Keratinocyte (primary cell): ENCODE measurements at regions not wholly inside any gene's neighbourhood (a gene's known extent, or its start where the extent isn't known, plus 50 kb on each side); places are given as distances from the start of the nearest gene placed in this dataset.

Experiments used
- DNase-seq: peaks from one replicate; pipeline ENCODE4 v3.0.0-alpha.2; 2011; ENCODE audit warnings: low read depth, missing footprints, low spot score
- FAIRE-seq: peaks from 2 replicates; lab custom pipeline; 2011; peaks lifted over from hg19 to GRCh38; lab: Jason Lieb, UNC
- H2AFZ ChIP-seq: 2 replicates; pipeline ENCODE4 v1.6.0; 2012; ENCODE audit warnings: low read length, control low read depth, inconsistent platforms; ENCODE audit not compliant: control insufficient read depth
- H3K27ac ChIP-seq: 2 replicates; pipeline ENCODE4 v1.5.1; 2011; ENCODE audit warnings: low read length; ENCODE audit not compliant: control insufficient read depth, insufficient read depth
- H3K27me3 ChIP-seq: 3 replicates; pipeline ENCODE4 v1.6.0; 2011; ENCODE audit warnings: low read length; ENCODE audit not compliant: control insufficient read depth, insufficient read depth; ENCODE audit errors: extremely low read depth
- H3K36me3 ChIP-seq, 2 experiments: 2 replicates in 1 of 2; 3 replicates in 1 of 2; pipeline ENCODE4 v1.5.1; 2011; ENCODE audit warnings: low read length in 2 of 2, mild to moderate bottlenecking in 1 of 2; ENCODE audit not compliant: control insufficient read depth in 2 of 2, insufficient read depth in 2 of 2; ENCODE audit errors: extremely low read depth in 1 of 2
- H3K4me1 ChIP-seq: 3 replicates; pipeline ENCODE4 v1.5.1; 2011; ENCODE audit warnings: low read length; ENCODE audit not compliant: control insufficient read depth, insufficient read depth; ENCODE audit errors: extremely low read depth
- H3K4me2 ChIP-seq: 3 replicates; pipeline ENCODE4 v1.6.0; 2011; ENCODE audit warnings: low read depth, low read length; ENCODE audit not compliant: control insufficient read depth, insufficient read depth; ENCODE audit errors: extremely low read depth
- H3K4me3 ChIP-seq, 3 experiments: fragments of 200-600 bp in 1 of 3; sonication (generic) in 1 of 3; 2 replicates in 2 of 3; 3 replicates in 1 of 3; pipeline ENCODE4 v1.5.1; 2011 to 2016; ENCODE audit warnings: low read length in 3 of 3, mild to moderate bottlenecking in 3 of 3, control low read depth in 2 of 3, inconsistent platforms in 1 of 3, low read depth in 1 of 3, mixed read lengths in 1 of 3, mixed run types in 1 of 3, moderate library complexity in 1 of 3; ENCODE audit not compliant: control insufficient read depth in 2 of 3, insufficient read depth in 2 of 3; ENCODE audit errors: extremely low read depth in 1 of 3
- H3K79me2 ChIP-seq: 2 replicates; pipeline ENCODE4 v1.6.0; 2012; ENCODE audit warnings: low read length; ENCODE audit not compliant: control insufficient read depth, insufficient read depth
- H3K9ac ChIP-seq: 3 replicates; pipeline ENCODE4 v1.6.0; 2011; ENCODE audit warnings: low read length; ENCODE audit not compliant: control insufficient read depth, insufficient read depth; ENCODE audit errors: extremely low read depth
- H3K9me1 ChIP-seq: 3 replicates; pipeline ENCODE4 v1.6.0; 2011; ENCODE audit warnings: low read length; ENCODE audit not compliant: control insufficient read depth, insufficient read depth; ENCODE audit errors: extremely low read depth
- H3K9me3 ChIP-seq: 2 replicates; pipeline ENCODE4 v1.5.1; 2012; ENCODE audit warnings: low read depth, low read length; ENCODE audit not compliant: control insufficient read depth
- H4K20me1 ChIP-seq: 3 replicates; pipeline ENCODE4 v1.6.0; 2011; ENCODE audit warnings: low read length; ENCODE audit not compliant: control insufficient read depth, insufficient read depth; ENCODE audit errors: extremely low read depth
- CTCF ChIP-seq, 3 experiments: IDR thresholded peaks in 1 of 3; conservative IDR thresholded peaks in 1 of 3; optimal IDR thresholded peaks in 1 of 3; 2 replicates in 2 of 3; 3 replicates in 1 of 3; pipeline versions ENCODE3 to v1.5.1; 2011; ENCODE audit warnings: low read length in 3 of 3, mild to moderate bottlenecking in 3 of 3, moderate library complexity in 2 of 3, control low read depth in 1 of 3, inconsistent platforms in 1 of 3; ENCODE audit not compliant: insufficient read depth in 2 of 3; ENCODE audit errors: extremely low read depth in 1 of 3
- EZH2 ChIP-seq: IDR thresholded peaks from one replicate; pipeline ENCODE4 v1.6.1; 2012; ENCODE audit warnings: inconsistent platforms, mild to moderate bottlenecking, low read length, moderate library complexity
- dilution Hi-C: fragments of 300-500 bp; cut with MboI; formaldehyde crosslinking; loops from one replicate; pipeline ENCODE4 v1.7.0; 2020; ENCODE audit warnings: low sequenced_read_pairs; ENCODE audit not compliant: extremely low pct_ligation_motif_present

GRCh38 chr18:66874375-66874774 lies 270.5 kb upstream of the CDH19 start:
- Histone ChIP-seq H3K27ac (no peak overlapping the region), H3K9ac (no peak overlapping the region), H3K4me3 (no peak overlapping the region), H3K36me3 (no peaks in the 10 kb centered on the region), H2AFZ (no peak overlapping the region), H3K27me3 (no peaks in the 10 kb centered on the region), H3K9me3 (no peaks in the 10 kb centered on the region), H4K20me1 (no peaks in the 10 kb centered on the region), H3K4me2 (no peak overlapping the region), H3K4me1 (no peaks in the 10 kb centered on the region), H3K79me2 (no peaks in the 10 kb centered on the region), H3K9me1 (no peaks in the 10 kb centered on the region)
- DNase-seq (no peak), FAIRE-seq (no peak)
- dilution Hi-C loops = no loop called here
- TF ChIP-seq CTCF (optimal IDR thresholded peaks at IDR 0.05 in 1 of 3, IDR thresholded peaks at IDR 0.05 in 1 of 3, conservative IDR thresholded peaks at IDR 0.05 in 1 of 3; ENCODE audit: extremely low read depth in 1 of 3, insufficient read depth in 2 of 3, low read length in 3 of 3) (no peak), EZH2 (no peak)

GRCh38 chr18:66873899-66874298 lies 270.0 kb upstream of the CDH19 start:
- H3K4me3 ChIP-seq = no peak overlapping the region
- TF ChIP-seq CTCF (optimal IDR thresholded peaks at IDR 0.05 in 1 of 3, IDR thresholded peaks at IDR 0.05 in 1 of 3, conservative IDR thresholded peaks at IDR 0.05 in 1 of 3; ENCODE audit: extremely low read depth in 1 of 3, insufficient read depth in 2 of 3, low read length in 3 of 3) = no peak
- TF ChIP-seq EZH2 = no peak
- H4K20me1 ChIP-seq = no peaks in the 10 kb centered on the region
- H2AFZ ChIP-seq = no peak overlapping the region
- no peaks in the 10 kb centered on the region for H3K9me3 ChIP-seq
- H3K9ac ChIP-seq = no peak overlapping the region
- H3K27me3 ChIP-seq = no peaks in the 10 kb centered on the region
- no peak overlapping the region for H3K27ac ChIP-seq
- H3K9me1 ChIP-seq = no peaks in the 10 kb centered on the region
- FAIRE-seq (no peak), DNase-seq (no peak)
- no peaks in the 10 kb centered on the region for H3K4me1 ChIP-seq
- no peaks in the 10 kb centered on the region for H3K36me3 ChIP-seq
- dilution Hi-C loops = no loop called here
- H3K79me2 ChIP-seq = no peaks in the 10 kb centered on the region
- no peak overlapping the region for H3K4me2 ChIP-seq
